GM19043 (cell line): ENCODE measurements at regions not wholly inside any gene's neighbourhood (a gene's known extent, or its start where the extent isn't known, plus 50 kb on each side); places are given as distances from the start of the nearest gene placed in this dataset.
"Not testable (repeated sequence)": the region's sequence is repeated elsewhere in the genome, so short reads cannot be mapped to it uniquely, and the experiment has no call there.

Source experiments
- ATAC-seq: cut with Tn5 transposase; IDR thresholded peaks from one replicate; pipeline ENCODE4 v1.9.1; 2021; ENCODE audit warnings: low read depth; ENCODE audit not compliant: unreplicated experiment

- no peak for ATAC-seq
These were observed 205.2 kb downstream of the GLRX3 start for GRCh38 chr10:130341356-130341755.

GRCh38 chr10:130345728-130346127 lies 209.5 kb downstream of the GLRX3 start:
- ATAC-seq: no peak

GRCh38 chr10:130350996-130351395 lies 214.8 kb downstream of the GLRX3 start:
- ATAC-seq: no peak

- ATAC-seq: no peak
These were observed 215.5 kb downstream of the GLRX3 start for GRCh38 chr10:130351466-130352290.

GRCh38 chr10:130352291-130352645 lies 216.1 kb downstream of the GLRX3 start:
- ATAC-seq: no peak

- no peak for ATAC-seq
These were observed 217.9 kb downstream of the GLRX3 start for GRCh38 chr10:130353928-130354572.

GRCh38 chr10:130354573-130354954 lies 218.4 kb downstream of the GLRX3 start:
- no peak for ATAC-seq

GRCh38 chr10:130354976-130355795 lies 219.0 kb downstream of the GLRX3 start:
- no peak for ATAC-seq

- not testable (repeated sequence) for ATAC-seq
These were observed 220.2 kb downstream of the GLRX3 start for GRCh38 chr10:130356429-130356828.

- no peak for ATAC-seq
These were observed 221.0 kb downstream of the GLRX3 start for GRCh38 chr10:130357226-130357625.

GRCh38 chr10:130357951-130358350 lies 221.8 kb downstream of the GLRX3 start:
- no peak for ATAC-seq

GRCh38 chr10:130358981-130359650 lies 222.9 kb downstream of the GLRX3 start:
- ATAC-seq: no peak

GRCh38 chr10:130359711-130360110 lies 223.5 kb downstream of the GLRX3 start:
- ATAC-seq: no peak

- ATAC-seq: no peak
These were observed 224.7 kb downstream of the GLRX3 start for GRCh38 chr10:130360826-130361311.

GRCh38 chr10:130361351-130362105 lies 225.3 kb downstream of the GLRX3 start:
- no peak for ATAC-seq

GRCh38 chr10:130362308-130362761 lies 226.1 kb downstream of the GLRX3 start:
- ATAC-seq: no peak

GRCh38 chr10:130363051-130363450 lies 226.9 kb downstream of the GLRX3 start:
- no peak for ATAC-seq

- ATAC-seq: no peak
These were observed 227.8 kb downstream of the GLRX3 start for GRCh38 chr10:130363899-130364445.

GRCh38 chr10:130364631-130365411 lies 228.6 kb downstream of the GLRX3 start:
- no peak for ATAC-seq
